Testis (tissue), 2 donors: ENCODE measurements at regions not wholly inside any gene's neighbourhood (a gene's known extent, or its start where the extent isn't known, plus 50 kb on each side); places are given as distances from the start of the nearest gene placed in this dataset.

Experiments used
- DNase-seq: peaks from one replicate; pipeline ENCODE4 v3.0.0-alpha.2; 2019
- H3K27ac ChIP-seq, 2 donors: fragments of 200-600 bp; sonication (generic); one replicate each; pipeline ENCODE4 v1.5.1; 2019
- H3K27me3 ChIP-seq: fragments of 200-600 bp; sonication (generic); one replicate; pipeline ENCODE4 v1.5.1; 2019
- H3K36me3 ChIP-seq: fragments of 200-600 bp; sonication (generic); one replicate; pipeline ENCODE4 v1.5.1; 2017; ENCODE audit warnings: low read depth; ENCODE audit errors: missing control alignments
- H3K4me1 ChIP-seq: fragments of 200-600 bp; sonication (generic); one replicate; pipeline ENCODE4 v1.5.1; 2019
- H3K4me3 ChIP-seq, 2 donors: fragments of 200-600 bp; sonication (generic); one replicate each; pipeline ENCODE4 v1.5.1; 2017 to 2019
- H3K9me3 ChIP-seq: fragments of 200-600 bp; sonication (generic); one replicate; pipeline ENCODE4 v1.5.1; 2017
- CTCF ChIP-seq, 3 experiments: fragments of 450-650 bp in 2 of 3; fragments of 200-600 bp in 1 of 3; sonication (generic) in 1 of 3; IDR thresholded peaks; one replicate each; pipeline ENCODE4 v1.5.1; 2016 to 2019; ENCODE audit warnings: antibody characterized with exemption in 3 of 3, mild to moderate bottlenecking in 2 of 3, moderate library complexity in 1 of 3
- POLR2A ChIP-seq: fragments of 450-650 bp; IDR thresholded peaks from one replicate; pipeline ENCODE4 v1.6.1; 2017; ENCODE audit warnings: antibody characterized with exemption, mild to moderate bottlenecking, moderate library complexity
- WGBS, 2 donors: methylation state at CpG; one replicate each; pipeline ENCODE4 v1.1.5; 2018; 5-methylcytosine and 5-hydroxymethylcytosine counted together
- intact Hi-C: fragments of 100-400 bp; cut with DNase I; formaldehyde crosslinking; loops from one replicate; pipeline ENCODE4 v1.15.1; 2023; ENCODE audit warnings: low total_unique reads

GRCh38 chr10:124164264-124164663, 70.9 kb upstream of the CHST15 start:
- no peaks in the 10 kb centered on the region for H3K36me3 ChIP-seq
- H3K27me3 ChIP-seq, result no peaks in the 10 kb centered on the region
- no peak overlapping the region for H3K4me3 ChIP-seq
- no peaks in the 10 kb centered on the region for H3K4me1 ChIP-seq
- 89 to 95% methylated on average over 2 of the region's 2 CpGs for WGBS, 2 donors
- TF ChIP-seq POLR2A (no peak), CTCF (IDR thresholded peaks at IDR 0.05) (no peak)
- DNase-seq, result no peak
- intact Hi-C loops, result no loop called here
- no peak overlapping the region for H3K27ac ChIP-seq
- no peaks in the 10 kb centered on the region for H3K9me3 ChIP-seq

GRCh38 chr10:124162774-124163354, 69.5 kb upstream of the CHST15 start:
- H3K27ac ChIP-seq, result no peak overlapping the region
- no peak for DNase-seq
- no peak overlapping the region for H3K4me3 ChIP-seq
- no peaks in the 10 kb centered on the region for H3K9me3 ChIP-seq
- H3K36me3 ChIP-seq, result no peaks in the 10 kb centered on the region
- no peaks in the 10 kb centered on the region for H3K27me3 ChIP-seq
- TF ChIP-seq CTCF (IDR thresholded peaks at IDR 0.05), result no peak
- TF ChIP-seq POLR2A, result no peak
- H3K4me1 ChIP-seq, result no peaks in the 10 kb centered on the region
- 70 to 87% methylated on average over 6 of the region's 6 CpGs for WGBS, 2 donors
- intact Hi-C loops, result no loop called here

GRCh38 chr10:124162136-124162535, 68.7 kb upstream of the CHST15 start:
- TF ChIP-seq CTCF (IDR thresholded peaks at IDR 0.05) (no peak), POLR2A (no peak)
- 89 to 94% methylated on average over 6 of the region's 6 CpGs for WGBS, 2 donors
- intact Hi-C loops, result no loop called here
- DNase-seq, result no peak
- Histone ChIP-seq H3K4me1 (no peaks in the 10 kb centered on the region), H3K4me3 (no peak overlapping the region), H3K9me3 (no peaks in the 10 kb centered on the region), H3K27ac (no peak overlapping the region), H3K36me3 (no peaks in the 10 kb centered on the region), H3K27me3 (no peaks in the 10 kb centered on the region)

- Histone ChIP-seq H3K4me3 (no peak overlapping the region), H3K9me3 (no peaks in the 10 kb centered on the region), H3K27ac (no peak overlapping the region), H3K36me3 (no peaks in the 10 kb centered on the region), H3K4me1 (peaks cover 4% of the 10 kb centered on the region), H3K27me3 (no peaks in the 10 kb centered on the region)
- WGBS, 2 donors, result 71 to 100% methylated on average over 2 to 5 of the region's 5 CpGs
- TF ChIP-seq POLR2A (no peak), CTCF (IDR thresholded peaks at IDR 0.05) (no peak)
- intact Hi-C loops, result no loop called here
- no peak for DNase-seq
Measured at GRCh38 chr10:124161601-124162000, 68.2 kb upstream of the CHST15 start.

GRCh38 chr10:124160943-124161582, 67.7 kb upstream of the CHST15 start:
- intact Hi-C loops, result no loop called here
- peaks cover 9% of the 10 kb centered on the region for H3K4me1 ChIP-seq
- H3K27me3 ChIP-seq, result no peaks in the 10 kb centered on the region
- TF ChIP-seq CTCF (IDR thresholded peaks at IDR 0.05) (no peak), POLR2A (no peak)
- WGBS, 2 donors, result 78 to 84% methylated on average over 8 to 13 of the region's 13 CpGs
- no peaks in the 10 kb centered on the region for H3K36me3 ChIP-seq
- no peak overlapping the region for H3K4me3 ChIP-seq
- no peak for DNase-seq
- H3K9me3 ChIP-seq, result no peaks in the 10 kb centered on the region
- H3K27ac ChIP-seq, result no peak overlapping the region
